ENCODE measurements at regions not wholly inside any gene's neighbourhood (a gene's known extent, or its start where the extent isn't known, plus 50 kb on each side); places are given as distances from the start of the nearest gene placed in this dataset.

GRCh38 chr10:129107525-129107924 is 359.5 kb upstream of the MGMT start:
- TF ChIP-seq, protein P1, sequence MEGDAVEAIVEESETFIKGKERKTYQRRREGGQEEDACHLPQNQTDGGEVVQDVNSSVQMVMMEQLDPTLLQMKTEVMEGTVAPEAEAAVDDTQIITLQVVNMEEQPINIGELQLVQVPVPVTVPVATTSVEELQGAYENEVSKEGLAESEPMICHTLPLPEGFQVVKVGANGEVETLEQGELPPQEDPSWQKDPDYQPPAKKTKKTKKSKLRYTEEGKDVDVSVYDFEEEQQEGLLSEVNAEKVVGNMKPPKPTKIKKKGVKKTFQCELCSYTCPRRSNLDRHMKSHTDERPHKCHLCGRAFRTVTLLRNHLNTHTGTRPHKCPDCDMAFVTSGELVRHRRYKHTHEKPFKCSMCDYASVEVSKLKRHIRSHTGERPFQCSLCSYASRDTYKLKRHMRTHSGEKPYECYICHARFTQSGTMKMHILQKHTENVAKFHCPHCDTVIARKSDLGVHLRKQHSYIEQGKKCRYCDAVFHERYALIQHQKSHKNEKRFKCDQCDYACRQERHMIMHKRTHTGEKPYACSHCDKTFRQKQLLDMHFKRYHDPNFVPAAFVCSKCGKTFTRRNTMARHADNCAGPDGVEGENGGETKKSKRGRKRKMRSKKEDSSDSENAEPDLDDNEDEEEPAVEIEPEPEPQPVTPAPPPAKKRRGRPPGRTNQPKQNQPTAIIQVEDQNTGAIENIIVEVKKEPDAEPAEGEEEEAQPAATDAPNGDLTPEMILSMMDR (IDR thresholded peaks at IDR 0.05; ENCODE audit: borderline replicate concordance, extremely low read depth, low read length, poor library complexity, severe bottlenecking): no peak
- no peak for TF ChIP-seq EZH2 (IDR thresholded peaks at IDR 0.05; ENCODE audit: borderline replicate concordance, low read depth, low read length, severe bottlenecking)
